Gastroesophageal sphincter (tissue), 3 donors: ENCODE measurements at regions not wholly inside any gene's neighbourhood (a gene's known extent, or its start where the extent isn't known, plus 50 kb on each side); places are given as distances from the start of the nearest gene placed in this dataset.

Experiments
- CTCF ChIP-seq, 4 experiments: fragments of 200-600 bp in 2 of 4; fragments of 450-650 bp in 2 of 4; sonication (generic) in 1 of 4; IDR thresholded peaks; one replicate each; pipeline ENCODE4 v1.5.1; 2017 to 2019; ENCODE audit warnings: antibody characterized with exemption in 4 of 4, mild to moderate bottlenecking in 2 of 4, moderate library complexity in 2 of 4
- POLR2AphosphoS5 ChIP-seq: sonication (generic); formaldehyde crosslinking; IDR thresholded peaks from one replicate; pipeline ENCODE4 v1.6.1; 2017; ENCODE audit warnings: antibody characterized with exemption

GRCh38 chr1:34324879-34325440 lies 148.3 kb downstream of the C1orf94 start:
- TF ChIP-seq POLR2AphosphoS5 (no peak), CTCF (IDR thresholded peaks at IDR 0.05) (no peak)
